HG03342 (cell line): ENCODE measurements at regions not wholly inside any gene's neighbourhood (a gene's known extent, or its start where the extent isn't known, plus 50 kb on each side); places are given as distances from the start of the nearest gene placed in this dataset.

Experiments
- ATAC-seq: cut with Tn5 transposase; IDR thresholded peaks from one replicate; pipeline ENCODE4 v1.9.1; 2021; ENCODE audit warnings: mild to moderate bottlenecking, moderate library complexity; ENCODE audit not compliant: unreplicated experiment

DNA sequence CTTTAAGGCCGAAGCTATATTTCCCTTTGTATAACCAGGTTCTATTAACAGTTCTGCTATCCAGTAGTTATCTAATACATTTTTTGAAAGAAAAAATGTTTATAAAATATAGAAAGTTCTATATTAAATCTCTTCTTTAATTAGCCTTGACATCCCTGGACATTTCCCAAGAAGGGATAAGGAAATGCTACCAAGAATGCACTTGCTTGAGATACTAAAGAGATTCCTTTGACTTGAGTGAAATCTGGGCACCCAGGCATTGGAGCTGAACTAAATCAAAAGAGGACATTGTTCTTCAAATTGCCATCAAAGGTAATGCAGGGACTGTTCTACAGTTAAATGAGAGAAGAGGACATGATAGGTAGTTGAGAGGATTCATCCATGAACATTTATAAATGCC lies 535.9 kb upstream of the FAT3 start:
- no peak for ATAC-seq

DNA sequence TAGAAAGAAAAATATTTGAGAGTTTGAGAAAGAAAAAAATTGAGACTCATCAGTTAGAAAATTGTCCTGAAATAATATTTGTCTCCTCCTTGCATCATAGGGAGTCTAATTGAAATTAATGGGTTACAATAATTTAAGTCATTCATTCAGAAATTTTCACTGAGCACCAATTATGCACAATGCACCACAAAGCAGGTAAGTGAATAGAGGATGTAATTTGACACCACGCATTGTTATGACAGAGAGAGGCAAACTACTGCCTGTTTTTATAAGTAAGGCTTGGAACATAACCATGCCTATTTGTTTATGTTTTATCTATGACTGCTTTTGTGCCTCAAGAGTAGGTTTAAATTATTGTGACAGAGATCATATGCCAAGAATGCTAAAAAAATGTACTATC lies 537.9 kb upstream of the FAT3 start:
- no peak for ATAC-seq

DNA sequence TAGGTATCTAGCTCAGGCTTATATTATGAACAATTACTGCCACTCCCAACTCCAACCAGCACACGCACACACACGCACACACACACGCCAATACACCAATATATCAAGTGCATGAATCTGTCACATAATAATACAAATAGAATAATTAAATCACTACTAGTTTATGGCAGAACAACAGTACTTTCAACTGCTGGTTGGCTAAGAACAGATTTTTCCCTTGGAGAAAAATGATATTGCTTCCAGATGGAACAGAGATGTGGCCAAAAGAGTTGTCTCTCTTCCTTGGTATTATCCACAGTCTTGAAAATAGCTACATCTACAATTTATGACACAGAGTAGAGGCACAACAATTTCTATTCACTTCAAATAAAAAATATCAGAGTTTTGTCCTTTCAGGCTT lies 538.3 kb upstream of the FAT3 start:
- ATAC-seq, result no peak

DNA sequence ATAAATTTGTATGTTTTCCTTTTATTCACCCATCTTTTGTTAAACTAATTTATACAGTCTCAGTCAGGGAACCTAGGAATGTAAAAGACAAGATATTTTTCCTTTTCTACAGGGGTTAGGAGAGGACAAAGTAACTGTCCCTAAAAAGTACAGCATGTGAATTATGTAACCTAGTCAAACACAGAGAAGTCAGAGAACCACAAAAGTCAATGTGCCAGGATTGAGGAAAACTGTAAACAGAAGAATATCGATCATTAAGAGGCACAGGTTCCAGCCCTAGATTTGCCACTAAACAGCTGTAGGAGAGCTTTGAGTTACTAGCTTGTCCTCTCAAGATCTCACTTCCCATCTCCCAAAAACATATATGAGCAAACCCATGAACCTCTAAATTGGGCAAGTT lies 550.9 kb upstream of the FAT3 start:
- no peak for ATAC-seq

DNA sequence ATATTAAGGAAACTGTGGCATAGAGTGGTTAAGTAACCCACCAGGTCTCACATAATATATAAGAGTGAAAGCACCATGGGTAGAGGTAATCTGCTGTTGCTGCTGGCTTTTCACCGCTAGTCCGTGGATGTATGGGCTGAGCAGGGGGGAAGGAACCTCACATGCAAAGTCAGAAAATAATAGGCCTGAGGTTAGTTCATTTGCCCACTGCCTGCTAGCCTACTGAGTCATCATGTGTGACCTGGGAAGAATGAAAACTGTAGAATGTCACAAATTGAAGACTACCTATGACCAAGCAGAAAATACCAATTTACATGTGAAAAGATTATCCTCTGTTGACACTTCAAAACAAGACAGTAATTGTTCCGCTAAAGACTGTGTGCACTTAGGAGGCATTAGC lies 560.1 kb upstream of the FAT3 start:
- ATAC-seq, result no peak

DNA sequence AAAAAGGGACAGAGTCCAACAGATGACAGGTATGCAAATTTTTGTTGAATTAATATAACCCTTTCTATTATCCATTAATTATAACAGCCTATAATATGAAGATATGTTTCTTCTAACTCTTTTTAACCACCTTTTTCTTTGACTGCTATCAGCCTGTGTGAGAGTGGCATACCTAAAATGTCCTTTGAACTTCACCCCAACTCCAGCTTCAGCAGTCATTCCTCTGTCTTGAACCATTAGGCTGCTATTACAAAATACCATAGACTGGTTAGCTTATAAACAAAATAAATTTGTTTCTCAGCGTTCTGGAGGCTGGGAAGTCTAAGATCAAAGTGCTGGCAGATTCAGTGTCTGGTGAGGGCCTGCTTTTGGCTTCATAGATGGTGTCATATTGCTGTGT lies 564.6 kb upstream of the FAT3 start:
- ATAC-seq, result no peak

DNA sequence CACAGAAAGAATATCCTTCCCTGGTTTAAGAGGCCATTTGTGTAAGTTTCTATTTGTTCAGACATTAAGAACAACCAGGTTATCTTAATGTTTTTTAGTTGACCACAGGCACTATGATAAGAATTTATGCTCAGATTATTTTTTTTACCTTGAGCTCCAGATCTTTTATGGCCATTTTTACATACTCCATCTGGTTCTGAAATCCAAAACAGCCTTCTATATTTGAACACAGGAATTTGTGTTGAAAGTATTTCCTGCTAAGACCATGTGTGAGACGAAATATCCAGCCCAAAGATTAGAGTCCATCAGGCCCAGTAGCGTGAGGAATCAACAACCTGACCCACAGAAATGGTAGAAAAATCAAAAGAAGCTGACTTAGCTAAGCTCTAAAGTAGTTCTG lies 569.9 kb upstream of the FAT3 start:
- ATAC-seq, result no peak

DNA sequence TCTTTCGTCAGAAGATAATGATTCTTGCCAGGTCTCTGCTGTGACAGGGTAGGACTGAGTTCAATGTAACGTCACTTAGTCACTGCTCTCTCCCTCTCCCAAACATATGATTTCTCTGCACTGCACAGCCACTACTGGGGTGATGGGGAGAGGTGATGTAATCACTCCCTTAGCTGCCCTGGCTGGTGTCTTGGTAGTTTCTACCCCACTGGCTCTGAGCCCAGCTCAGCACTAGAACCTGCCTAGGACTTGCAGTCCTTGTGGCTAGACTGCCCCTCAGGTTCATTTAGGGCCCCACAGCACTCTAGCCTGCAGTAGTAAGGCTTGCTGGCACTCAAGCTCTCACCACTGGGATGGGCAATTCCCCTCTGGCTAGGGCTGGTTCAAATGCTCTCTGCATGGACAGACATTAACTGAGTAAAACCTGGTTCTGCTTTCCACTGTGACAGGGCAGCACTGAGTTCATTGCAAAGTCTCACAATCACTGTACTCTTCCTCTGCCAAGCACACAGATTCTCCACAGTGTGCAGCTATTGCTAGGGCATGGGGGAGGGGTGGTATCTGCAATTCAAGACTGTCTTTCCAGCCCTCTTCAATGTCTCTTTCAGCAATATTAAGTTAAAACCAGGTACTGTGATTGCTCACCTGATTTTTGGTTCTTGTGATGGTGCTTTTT lies 571.4 kb upstream of the FAT3 start:
- no peak for ATAC-seq

DNA sequence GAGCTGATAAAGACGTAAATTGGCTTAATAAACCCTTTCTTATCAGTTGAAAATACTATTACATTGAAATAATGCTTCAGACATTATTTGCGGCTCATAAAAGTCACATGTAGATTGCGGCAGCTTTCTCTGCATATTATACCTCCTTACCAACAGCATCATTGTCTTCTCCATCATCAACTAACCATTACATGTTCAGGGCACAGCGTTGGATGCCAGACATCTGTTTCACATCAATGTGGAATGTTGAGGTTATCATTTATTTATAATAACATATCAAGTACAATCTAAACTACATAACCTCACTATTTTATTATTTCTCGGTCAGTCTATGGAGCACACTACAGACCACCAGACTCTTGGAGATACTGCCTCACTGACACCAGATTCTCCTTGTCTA lies 573.8 kb upstream of the FAT3 start:
- ATAC-seq, result no peak

DNA sequence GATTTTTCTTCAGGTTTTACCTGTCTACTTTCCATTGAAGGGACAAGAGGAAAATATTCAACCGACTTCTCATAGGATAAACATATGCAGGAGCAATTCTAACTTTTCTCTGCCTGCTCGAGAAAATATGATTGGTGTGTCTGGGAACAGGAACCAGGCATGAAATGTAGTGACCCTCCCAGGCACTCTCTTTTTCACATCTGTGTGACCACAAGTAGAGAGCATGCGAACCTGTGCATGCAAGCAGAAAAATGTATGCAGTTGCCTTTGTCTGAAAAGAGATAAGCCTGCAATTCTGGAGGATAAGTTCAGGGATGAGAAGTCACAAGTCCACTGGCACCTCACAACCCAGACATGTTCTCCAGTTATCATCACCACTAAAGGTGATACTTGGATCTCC lies 583.5 kb upstream of the FAT3 start:
- no peak for ATAC-seq

DNA sequence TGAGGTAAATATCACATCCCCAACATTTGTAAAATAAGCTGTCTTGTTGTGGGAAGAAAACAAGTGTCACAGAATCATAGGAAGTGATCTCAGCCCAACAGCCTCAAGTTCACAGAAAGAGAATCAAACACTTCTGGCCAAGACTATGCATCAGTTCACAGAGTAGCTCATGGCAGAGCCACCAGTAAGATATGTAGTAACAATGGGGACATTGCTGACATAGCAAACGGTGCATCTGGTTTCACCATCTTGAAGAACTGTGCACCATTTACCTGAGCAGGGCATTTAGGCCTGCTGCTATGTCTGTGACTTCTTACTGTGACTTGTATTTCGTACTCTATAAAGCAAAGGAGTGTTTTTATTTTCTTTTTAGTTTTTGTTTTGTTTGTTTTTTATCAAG lies 585.3 kb upstream of the FAT3 start:
- no peak for ATAC-seq

DNA sequence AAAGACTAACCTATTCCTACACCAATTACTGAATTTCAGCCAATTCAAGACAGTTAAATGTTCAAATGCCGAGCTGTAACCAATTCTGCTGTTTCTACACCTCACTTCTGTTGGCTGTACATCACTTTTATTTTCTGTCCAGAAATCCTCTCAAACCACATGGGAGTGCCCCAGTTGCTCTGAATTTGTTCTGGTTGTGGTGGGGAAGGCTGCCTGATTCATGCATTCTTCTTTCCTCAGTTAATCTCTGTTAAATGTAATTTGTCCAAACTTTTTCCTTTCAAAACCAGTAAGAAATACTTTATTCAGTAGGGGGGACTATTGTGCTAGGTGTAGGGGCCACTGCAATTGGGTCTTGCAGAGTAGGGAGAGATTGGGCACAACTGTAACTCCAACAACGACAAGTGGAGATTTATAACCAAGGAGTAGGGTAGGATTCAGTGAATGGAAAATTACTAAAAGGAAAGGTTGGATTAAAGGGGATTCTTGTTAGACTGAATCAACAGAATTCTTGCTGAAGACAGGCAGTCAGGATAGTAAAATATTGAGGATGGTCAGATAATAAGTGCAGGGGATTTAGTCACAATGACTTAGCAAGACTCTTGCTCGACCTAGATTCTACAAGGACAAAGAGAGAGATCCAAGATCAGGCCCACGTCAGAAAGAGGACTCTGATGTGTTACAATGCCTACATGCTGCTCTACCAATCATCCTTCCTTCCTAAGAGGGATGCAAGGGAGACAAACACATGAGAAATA lies 593.5 kb upstream of the FAT3 start:
- no peak for ATAC-seq

DNA sequence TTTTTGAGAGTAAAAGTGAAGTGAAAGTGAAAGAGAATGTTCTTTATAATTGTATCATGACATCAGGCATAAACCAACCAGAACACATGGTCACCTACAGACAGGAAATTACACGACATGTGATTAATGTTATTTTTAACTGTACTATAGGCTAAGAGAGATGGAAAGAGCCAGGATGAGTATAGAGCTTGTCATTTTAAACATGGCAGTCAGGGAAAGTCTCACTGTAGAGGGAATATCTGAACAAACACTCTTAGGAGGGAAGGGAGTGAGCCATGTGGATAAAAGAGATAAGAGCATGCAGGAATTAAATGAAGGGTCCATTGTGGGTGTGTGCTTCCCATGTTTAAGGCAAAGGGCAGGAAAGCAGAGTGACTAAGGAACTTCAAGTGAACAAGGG lies 599.1 kb upstream of the FAT3 start:
- peak; percentile 57 for ATAC-seq

DNA sequence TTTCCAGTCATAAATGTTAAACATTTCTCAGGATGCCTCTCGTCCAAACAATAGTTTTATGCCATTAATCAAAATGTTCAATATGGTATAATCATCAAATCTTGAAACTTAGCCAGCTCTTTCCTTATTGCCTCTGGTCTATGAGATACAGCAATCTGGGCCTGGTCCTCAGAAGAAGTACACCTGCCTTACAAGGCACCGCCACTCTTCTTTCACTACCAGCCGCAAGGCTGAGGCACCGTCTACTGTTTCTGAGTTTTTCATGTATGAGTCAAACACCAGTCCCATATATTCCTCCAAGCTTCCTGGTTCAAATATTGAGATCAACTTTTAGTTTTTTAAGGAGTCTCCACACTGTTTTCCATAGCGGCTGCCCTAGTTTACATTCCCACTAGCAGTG lies 600.6 kb upstream of the FAT3 start:
- no peak for ATAC-seq

DNA sequence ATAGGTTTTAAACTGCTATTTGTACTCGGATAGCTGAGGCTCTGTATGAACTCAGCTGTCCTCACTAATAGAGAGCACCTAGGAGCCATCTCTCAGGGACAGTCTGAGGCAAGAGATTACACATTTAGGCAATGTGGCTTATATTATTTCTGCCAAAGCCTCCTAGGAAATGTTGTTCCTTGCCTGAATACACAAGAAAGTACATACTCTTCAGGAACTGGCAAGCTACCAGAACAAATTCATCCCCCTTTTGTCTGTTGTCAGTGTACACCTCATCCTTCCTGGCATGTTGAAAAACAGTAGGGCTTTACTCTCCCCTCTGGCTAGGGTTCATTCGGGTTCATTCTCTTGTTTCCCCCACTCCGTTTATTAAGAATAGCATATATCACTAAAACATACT lies 615.9 kb upstream of the FAT3 start:
- no peak for ATAC-seq

DNA sequence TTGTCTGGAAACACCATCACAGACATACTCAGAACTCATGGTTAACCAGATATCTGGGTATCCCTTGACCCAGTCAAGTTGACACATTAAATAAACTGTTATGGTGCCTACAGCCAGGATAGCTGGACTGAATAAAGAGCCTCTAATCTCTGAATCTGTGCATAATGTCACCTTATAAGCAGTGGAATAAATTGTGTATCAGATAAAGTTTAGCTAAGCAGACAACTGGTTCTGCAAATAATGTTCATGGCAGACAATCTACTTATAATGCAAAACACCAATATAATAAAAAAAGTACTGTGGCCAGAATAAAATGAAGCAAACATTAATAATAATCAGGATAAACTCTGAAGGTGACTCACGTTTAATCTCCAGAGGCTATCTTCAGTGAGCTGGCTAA lies 628.5 kb upstream of the FAT3 start:
- no peak for ATAC-seq

DNA sequence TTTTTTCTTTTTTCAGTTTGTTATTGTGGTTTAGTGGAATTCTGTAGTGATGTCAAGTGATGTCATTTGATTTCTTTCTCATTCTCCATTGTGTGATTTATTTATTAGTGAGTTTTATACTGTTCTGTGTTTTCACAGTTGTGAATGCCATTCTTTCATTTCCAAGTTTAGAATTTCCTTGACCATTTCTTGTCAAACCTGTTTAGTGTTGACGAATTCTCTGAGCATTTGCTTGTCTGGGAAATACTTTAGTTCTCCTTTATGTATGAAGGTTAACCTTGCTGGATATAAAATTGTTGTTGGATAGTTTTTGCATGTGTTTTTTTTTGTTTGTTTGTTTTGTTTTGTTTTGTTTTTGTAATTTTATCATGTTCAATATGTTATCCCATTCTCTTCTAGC lies 633.6 kb upstream of the FAT3 start:
- no peak for ATAC-seq

DNA sequence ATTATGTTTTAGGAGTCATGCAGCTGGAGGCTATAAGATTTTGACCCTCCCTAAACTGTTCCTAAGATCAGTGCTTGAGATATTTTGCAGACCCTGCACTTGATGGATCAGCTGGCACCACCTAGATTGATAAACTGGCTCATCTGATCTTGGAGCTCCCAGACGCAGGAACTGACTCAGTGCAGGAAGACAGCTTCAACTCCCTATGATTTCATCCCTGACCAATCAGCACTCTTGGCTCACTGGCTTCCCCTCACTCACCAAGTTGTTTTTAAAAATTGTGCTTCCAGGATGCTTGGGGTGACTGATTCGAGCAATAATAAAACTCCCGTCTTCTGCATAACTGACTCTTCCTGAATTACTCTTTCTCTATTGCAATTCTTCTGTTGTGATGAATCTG lies 637.5 kb upstream of the FAT3 start:
- no peak for ATAC-seq

DNA sequence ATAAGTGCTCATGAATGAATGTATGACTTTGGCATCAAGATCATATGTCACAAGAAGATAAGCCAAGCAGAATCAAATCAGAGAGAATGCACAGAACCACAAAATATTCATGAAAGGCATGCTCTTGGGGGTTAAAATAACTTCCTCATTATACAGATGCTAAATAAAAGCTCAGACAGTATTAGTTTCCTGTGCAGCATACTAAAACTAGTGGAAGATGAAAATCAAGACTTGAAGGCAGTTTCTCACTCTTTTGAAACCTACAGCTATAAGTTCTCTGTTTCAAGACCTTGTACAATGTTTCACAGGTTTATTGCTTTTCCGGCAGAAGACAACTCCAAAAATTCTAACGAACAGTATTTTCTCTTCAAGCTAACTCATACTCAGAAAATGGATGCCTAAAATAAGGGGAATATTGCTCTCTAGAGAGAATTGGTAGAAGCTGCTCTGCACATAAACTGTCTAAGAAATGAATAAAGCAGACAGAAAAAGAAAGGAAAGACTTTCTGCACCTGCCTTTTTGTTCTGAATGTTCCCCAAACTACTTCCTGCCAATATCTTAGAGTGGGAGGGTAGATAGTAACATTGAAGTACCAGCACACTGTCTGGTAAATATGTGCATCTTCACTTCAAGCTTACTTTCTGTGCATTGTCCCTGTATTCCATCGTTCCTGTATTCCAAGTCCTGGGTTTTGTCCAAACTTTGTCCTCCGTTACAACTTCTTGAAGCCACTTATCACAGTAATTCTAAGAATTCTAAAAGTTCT lies 639.4 kb upstream of the FAT3 start:
- no peak for ATAC-seq

DNA sequence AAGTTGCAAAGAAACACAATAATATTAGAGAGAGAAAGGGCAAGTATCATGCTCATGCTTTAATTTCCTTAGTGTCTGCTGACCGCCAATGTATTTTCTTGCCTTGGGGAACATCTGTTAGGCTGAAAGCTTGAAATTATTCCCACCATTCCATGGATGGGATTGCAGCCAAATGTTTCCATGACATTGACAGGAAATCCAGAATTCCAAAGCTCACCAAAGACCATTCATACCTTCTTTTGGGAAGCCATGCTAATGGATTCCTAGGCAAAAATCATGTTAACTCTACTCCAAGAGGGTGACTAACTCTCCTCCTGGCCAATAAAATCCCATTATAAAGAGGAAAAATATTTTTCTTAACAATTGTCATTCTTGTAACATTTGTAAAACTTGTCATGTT lies 661.4 kb upstream of the FAT3 start:
- ATAC-seq, result no peak

DNA sequence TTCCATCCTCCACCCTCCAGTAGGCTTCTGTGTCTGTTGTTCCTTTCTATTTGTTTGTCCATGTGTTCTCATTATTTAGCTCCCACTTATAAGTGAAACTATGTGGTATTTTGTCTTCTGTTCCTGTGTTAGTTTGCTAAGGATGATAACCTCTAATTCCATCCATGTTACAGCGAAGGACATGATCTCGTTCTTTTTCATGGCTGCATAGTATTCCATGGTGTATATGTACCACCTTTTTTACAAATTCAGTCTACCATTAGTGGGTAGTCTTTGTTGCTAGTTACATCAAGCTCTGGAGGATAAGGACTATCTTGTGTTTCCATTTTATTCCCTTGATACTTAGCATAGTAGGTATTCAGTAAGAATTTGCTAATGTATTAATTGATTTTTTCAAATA lies 664.2 kb upstream of the FAT3 start:
- no peak for ATAC-seq

DNA sequence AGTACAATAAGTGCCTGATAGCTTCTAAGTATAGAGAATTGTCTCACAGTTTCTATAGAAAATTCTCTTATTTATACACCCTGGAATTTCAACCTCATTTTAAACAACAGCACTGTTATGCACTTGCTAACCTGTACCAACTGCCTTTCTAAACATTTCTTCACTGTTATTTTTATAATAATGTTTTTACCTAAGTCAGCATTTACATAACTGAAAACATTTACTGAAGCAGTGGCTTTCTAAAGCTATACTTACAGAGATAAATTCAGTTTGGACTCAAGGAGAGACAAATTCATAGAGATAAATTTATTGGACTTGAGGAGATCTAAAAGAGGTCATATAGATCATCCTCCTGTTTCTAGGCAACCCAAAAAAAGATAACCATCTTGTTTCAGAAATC lies 686.6 kb upstream of the FAT3 start:
- no peak for ATAC-seq
